Neural cell (in vitro differentiated cells): ENCODE measurements at regions not wholly inside any gene's neighbourhood (a gene's known extent, or its start where the extent isn't known, plus 50 kb on each side); places are given as distances from the start of the nearest gene placed in this dataset.

Source experiments
- CTCF ChIP-seq: fragments of 450-650 bp; IDR thresholded peaks from 2 replicates; pipeline ENCODE4 v1.5.1; 2014; ENCODE audit warnings: antibody characterized with exemption, mild to moderate bottlenecking, moderate library complexity; ENCODE audit not compliant: poor library complexity, severe bottlenecking
- EP300 ChIP-seq: fragments of 450-650 bp; conservative IDR thresholded peaks from 2 replicates; pipeline ENCODE4 v1.6.1; 2014; ENCODE audit warnings: antibody characterized with exemption, mild to moderate bottlenecking, moderate library complexity; ENCODE audit not compliant: poor library complexity, severe bottlenecking
- EZH2 ChIP-seq: fragments of 200-600, 300-800 bp; shearing (Covaris generic), sonication (generic); IDR thresholded peaks from 2 replicates; pipeline ENCODE4 v1.6.1; 2014; ENCODE audit warnings: antibody characterized with exemption, low read length, borderline replicate concordance, mild to moderate bottlenecking; ENCODE audit not compliant: insufficient read depth, poor library complexity, severe bottlenecking
- RAD21 ChIP-seq: fragments of 450-650 bp; conservative IDR thresholded peaks from 2 replicates; pipeline ENCODE4 v1.6.1; 2014; ENCODE audit warnings: antibody characterized with exemption, mild to moderate bottlenecking, moderate library complexity
- REST ChIP-seq: IDR thresholded peaks from 2 replicates; pipeline ENCODE4 v1.6.1; 2012; ENCODE audit warnings: borderline replicate concordance
- SMC3 ChIP-seq: fragments of 450-650 bp; conservative IDR thresholded peaks from 2 replicates; pipeline ENCODE4 v1.6.1; 2014; ENCODE audit warnings: antibody characterized with exemption, mild to moderate bottlenecking, moderate library complexity; ENCODE audit not compliant: poor library complexity

GRCh38 chr2:164430166-164430783 is 191.0 kb downstream of the GRB14 start:
- TF ChIP-seq CTCF (peak; percentile 84), EP300 (no peak), SMC3 (peak; percentile 83), REST (no peak), RAD21 (peak; percentile 88), EZH2 (no peak)
